ENCODE measurements at regions not wholly inside any gene's neighbourhood (a gene's known extent, or its start where the extent isn't known, plus 50 kb on each side); places are given as distances from the start of the nearest gene placed in this dataset.
"Not testable (repeated sequence)": the region's sequence is repeated elsewhere in the genome, so short reads cannot be mapped to it uniquely, and the experiment has no call there.

DNA sequence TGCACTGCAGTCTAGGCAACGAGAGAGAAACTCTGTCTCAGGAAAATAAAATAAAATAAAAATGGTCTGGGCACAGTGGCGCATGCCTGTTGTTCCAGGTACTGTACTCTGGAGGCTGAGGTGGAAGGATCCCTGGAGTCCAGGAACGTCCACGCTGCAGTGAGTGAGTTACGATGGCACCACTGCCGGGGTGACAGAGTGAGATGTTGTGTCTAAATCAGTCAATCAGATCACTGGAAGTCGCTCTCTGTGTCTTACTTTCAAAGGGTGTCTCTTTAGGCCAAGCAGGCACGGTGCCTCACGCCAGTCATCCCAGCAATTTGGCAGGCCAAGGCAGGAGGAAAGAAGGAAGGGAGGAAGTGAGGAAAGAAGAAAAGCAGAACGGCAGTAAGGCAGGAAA lies 112.2 kb upstream of the ANKRD30BL start:
- no peak for TF ChIP-seq CTCF (IDR thresholded peaks at IDR 0.05; ENCODE audit: low read depth, low read length)
- DNase-seq (ENCODE audit: extremely low read depth, low read depth) = no peak

- no peak for TF ChIP-seq CTCF (IDR thresholded peaks at IDR 0.05; ENCODE audit: low read depth, low read length)
- DNase-seq (ENCODE audit: extremely low read depth, low read depth) = no peak
Measured at GRCh38 chr2:132275396-132275795, 113.6 kb upstream of the ANKRD30BL start.

DNA sequence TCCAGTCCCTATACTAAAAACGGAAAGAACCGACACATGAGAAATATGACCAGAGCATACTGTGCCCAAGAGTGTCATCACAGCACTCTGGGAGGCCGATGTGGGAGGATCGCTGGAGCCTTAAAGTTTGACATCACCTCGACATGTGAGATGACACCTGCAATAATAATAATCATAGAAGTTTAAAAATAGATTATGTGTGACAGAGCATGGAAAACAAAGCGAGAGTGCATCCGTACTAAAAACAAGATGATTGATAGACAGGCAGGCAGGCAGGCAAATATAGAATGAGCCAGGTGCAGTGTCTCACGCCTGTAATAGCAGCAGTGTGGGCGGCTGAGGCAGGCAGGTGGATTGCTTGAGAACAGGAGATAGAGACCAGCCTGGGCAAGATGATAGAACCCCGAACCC lies 114.8 kb upstream of the ANKRD30BL start:
- no peak for DNase-seq (ENCODE audit: extremely low read depth, low read depth)

DNA sequence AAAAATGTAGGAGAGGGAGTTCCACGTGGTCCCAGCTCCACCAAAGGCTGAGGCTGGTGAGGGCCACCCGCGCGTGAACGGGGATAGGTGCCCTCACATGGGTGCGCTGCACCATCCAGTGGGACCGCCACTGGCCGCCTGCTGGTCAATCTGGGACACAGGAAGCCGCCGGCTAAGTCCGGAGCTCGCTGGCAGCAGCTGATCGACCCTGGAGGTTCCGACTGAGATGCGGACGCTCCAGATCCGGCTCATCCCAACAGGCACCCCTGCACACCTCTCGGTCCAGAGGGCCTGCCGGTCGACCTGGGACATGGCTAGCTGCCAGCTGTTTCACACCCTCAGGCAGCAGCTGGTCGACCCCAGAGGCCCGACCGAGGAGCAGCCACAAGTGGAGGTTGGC lies 116.5 kb upstream of the ANKRD30BL start:
- no peak for TF ChIP-seq CTCF (IDR thresholded peaks at IDR 0.05; ENCODE audit: low read depth, low read length)
- no peak for DNase-seq (ENCODE audit: extremely low read depth, low read depth)

More for the DNA sequence above, 114.8 kb upstream of the ANKRD30BL start:
- no peak for TF ChIP-seq CTCF (IDR thresholded peaks at IDR 0.05; ENCODE audit: low read depth, low read length)

- no peak for DNase-seq (ENCODE audit: extremely low read depth, low read depth)
Measured at GRCh38 chr2:132279344-132279743, 117.6 kb upstream of the ANKRD30BL start.

GRCh38 chr2:132279930-132280615 lies 118.3 kb upstream of the ANKRD30BL start:
- TF ChIP-seq CTCF (IDR thresholded peaks at IDR 0.05; ENCODE audit: low read depth, low read length) = no peak
- DNase-seq (ENCODE audit: extremely low read depth, low read depth) = no peak

More at GRCh38 chr2:132279344-132279743, 117.6 kb upstream of the ANKRD30BL start:
- no peak for TF ChIP-seq CTCF (IDR thresholded peaks at IDR 0.05; ENCODE audit: low read depth, low read length)

DNA sequence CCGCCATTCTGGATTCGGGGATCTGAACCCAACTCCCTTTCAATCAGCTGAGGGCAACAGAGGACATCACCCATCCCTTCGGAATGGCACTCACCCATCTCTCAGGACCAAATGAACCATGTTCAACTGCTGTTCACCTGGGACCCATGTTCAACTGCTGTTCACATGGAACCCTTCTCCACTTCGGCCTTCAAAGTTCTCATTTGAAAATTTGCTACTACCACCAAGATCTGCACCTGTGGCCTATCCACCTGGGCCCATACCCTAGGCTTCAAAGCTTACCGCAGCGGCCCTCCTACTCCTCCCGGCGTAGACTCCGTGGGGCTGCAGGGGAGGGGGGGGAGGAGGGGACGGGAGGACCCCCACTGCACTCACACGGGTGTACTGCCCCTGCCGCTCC lies 119.2 kb upstream of the ANKRD30BL start:
- TF ChIP-seq CTCF (IDR thresholded peaks at IDR 0.05; ENCODE audit: low read depth, low read length) = no peak
- no peak for DNase-seq (ENCODE audit: extremely low read depth, low read depth)

DNA sequence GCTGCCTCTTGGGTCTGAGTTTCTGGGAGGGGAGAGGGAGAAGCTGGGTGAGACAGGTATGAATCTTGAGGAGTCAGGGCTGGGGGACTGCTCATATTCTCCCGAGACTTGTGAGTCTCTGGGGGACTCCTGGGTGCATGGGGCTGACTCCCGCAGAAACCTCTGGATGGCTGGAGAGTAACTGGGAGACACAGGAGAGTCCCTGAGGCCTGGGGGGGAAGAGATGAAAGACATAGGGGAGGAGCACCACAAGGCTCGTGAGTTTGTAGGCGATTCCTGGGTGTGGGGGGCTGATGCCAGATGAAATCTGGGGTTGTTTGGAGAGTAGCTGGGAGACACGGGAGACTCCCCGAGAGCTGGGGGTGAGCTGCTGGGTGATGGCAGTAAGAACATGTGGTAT lies 120.4 kb upstream of the ANKRD30BL start:
- DNase-seq (ENCODE audit: extremely low read depth, low read depth) = not testable (repeated sequence)

Data from AG09319 (cell line).